GM12878 (cell line): ENCODE measurements at regions not wholly inside any gene's neighbourhood (a gene's known extent, or its start where the extent isn't known, plus 50 kb on each side); places are given as distances from the start of the nearest gene placed in this dataset.

ENCODE experiments used
- ATAC-seq: fragments of 200-7000 bp; cut with Tn5 transposase; 3 replicates; pipeline ENCODE4 v1.9.1; 2020; ENCODE audit warnings: mild to moderate bottlenecking, moderate library complexity
- BruUV-seq: library from RNA; stranded (reverse); fragments of 400-500 nt; replicated peaks from 2 replicates; lab custom pipeline; 2021; lab: Mats Ljungman, UMichigan
- CTCF ChIA-PET: fragments of 300-600 bp; sonication (Branson Sonifier 250); formaldehyde crosslinking; extraction: SDS; loops from one replicate; lab custom pipeline; 2021; ENCODE audit warnings: inconsistent platforms; lab: Yijun Ruan, JAX
- POLR2A ChIA-PET: fragments of 350-600 bp; formaldehyde crosslinking; extraction: SDS; loops from one replicate; lab custom pipeline; 2021; ENCODE audit warnings: inconsistent platforms; lab: Charles Lee
- RAD21 ChIA-PET: fragments of 300-600 bp; sonication (Branson Sonifier 250); formaldehyde crosslinking; loops from one replicate; lab custom pipeline; 2023; ENCODE audit warnings: antibody characterized with exemption; ENCODE audit not compliant: unreplicated experiment; lab: Charles Lee
- SMC1A ChIA-PET: fragments of 300-600 bp; sonication (Branson Sonifier 250); formaldehyde crosslinking; loops from one replicate; lab custom pipeline; 2023; ENCODE audit not compliant: unreplicated experiment, uncharacterized antibody; lab: Charles Lee
- DNase-seq: peaks from one replicate; pipeline ENCODE4 v3.0.0-alpha.2; 2011; ENCODE audit warnings: low read depth, low spot score
- FAIRE-seq: peaks from 3 replicates; lab custom pipeline; 2011; peaks lifted over from hg19 to GRCh38; lab: Jason Lieb, UNC
- H2AFZ ChIP-seq: 2 replicates; pipeline ENCODE4 v1.6.0; 2011; ENCODE audit warnings: low read depth, low read length, control low read depth; ENCODE audit not compliant: control insufficient read depth
- H3K27ac ChIP-seq: 2 replicates; pipeline ENCODE4 v1.5.1; 2011; ENCODE audit warnings: control low read depth; ENCODE audit not compliant: control insufficient read depth, insufficient read depth
- H3K27me3 ChIP-seq, 2 experiments: replicated peaks in 1 of 2; 2 replicates each; pipeline versions ENCODE4 v1.6.0 to v1.6.1; 2011; ENCODE audit warnings: low read length in 1 of 2; ENCODE audit not compliant: control insufficient read depth in 2 of 2, insufficient read depth in 2 of 2
- H3K36me3 ChIP-seq, 2 experiments: 2 replicates each; pipeline ENCODE4 v1.5.1; 2011; ENCODE audit warnings: low read length in 1 of 2; ENCODE audit not compliant: control insufficient read depth in 2 of 2, insufficient read depth in 2 of 2
- H3K4me1 ChIP-seq: 2 replicates; pipeline ENCODE4 v1.6.1; 2011; ENCODE audit warnings: mild to moderate bottlenecking, low read length, moderate library complexity, mixed read lengths; ENCODE audit not compliant: control insufficient read depth, insufficient read depth
- H3K4me2 ChIP-seq: 2 replicates; pipeline ENCODE4 v1.6.0; 2011; ENCODE audit warnings: control low read depth; ENCODE audit not compliant: control insufficient read depth, insufficient read depth
- H3K4me3 ChIP-seq: fragments of 200-600 bp; sonication (generic); 2 replicates; pipeline ENCODE4 v1.5.1; 2016
- H3K79me2 ChIP-seq: 2 replicates; pipeline ENCODE4 v1.6.0; 2011; ENCODE audit warnings: low read length; ENCODE audit not compliant: control insufficient read depth, insufficient read depth
- H3K9ac ChIP-seq: 2 replicates; pipeline ENCODE4 v1.8.0; 2011; ENCODE audit warnings: low read length, control low read depth, mixed read lengths; ENCODE audit not compliant: control insufficient read depth, insufficient read depth
- H3K9me3 ChIP-seq: replicated peaks from 3 replicates; pipeline ENCODE4 v1.5.1; 2011; ENCODE audit warnings: mild to moderate bottlenecking, low read length; ENCODE audit not compliant: control insufficient read depth, insufficient read depth
- H4K20me1 ChIP-seq: 2 replicates; pipeline ENCODE4 v1.6.0; 2011; ENCODE audit not compliant: control insufficient read depth, insufficient read depth
- ELK1 ChIP-seq: IDR thresholded peaks from 2 replicates; pipeline ENCODE4 v1.6.1; 2012; ENCODE audit warnings: low read depth, low read length, improper control_type of control experiment
- ETV6 ChIP-seq, 2 experiments: fragments of 450-650 bp in 1 of 2; IDR thresholded peaks in 1 of 2; conservative IDR thresholded peaks in 1 of 2; 2 replicates each; pipeline ENCODE4 v1.6.1; 2014; ENCODE audit warnings: antibody characterized with exemption in 1 of 2, borderline replicate concordance in 1 of 2, low read depth in 1 of 2, mild to moderate bottlenecking in 1 of 2, moderate library complexity in 1 of 2
- EZH2 ChIP-seq: IDR thresholded peaks from 2 replicates; pipeline ENCODE4 v1.6.1; 2012; ENCODE audit warnings: low read depth, mild to moderate bottlenecking, control low read depth, inconsistent platforms, low read length, borderline replicate concordance; ENCODE audit not compliant: control insufficient read depth
- IRF5 ChIP-seq: fragments of 450-650 bp; IDR thresholded peaks from 2 replicates; pipeline ENCODE4 v1.6.1; 2017; ENCODE audit warnings: borderline replicate concordance
- LARP7 ChIP-seq: fragments of 450-650 bp; IDR thresholded peaks from 2 replicates; pipeline ENCODE4 v1.6.1; 2017; ENCODE audit warnings: mild to moderate bottlenecking
- NR2F1 ChIP-seq: fragments of 450-650 bp; conservative IDR thresholded peaks from 2 replicates; pipeline ENCODE4 v1.6.1; 2017; ENCODE audit warnings: mild to moderate bottlenecking
- SMAD1 ChIP-seq: fragments of 450-650 bp; IDR thresholded peaks from 2 replicates; pipeline ENCODE4 v1.6.1; 2018; ENCODE audit warnings: mild to moderate bottlenecking, low read depth; ENCODE audit not compliant: partially characterized antibody
- ZBTB4 ChIP-seq: fragments of 450-650 bp; formaldehyde crosslinking; IDR thresholded peaks from 2 replicates; pipeline ENCODE4 v1.4.0; 2022; ENCODE audit warnings: mild to moderate bottlenecking, moderate library complexity
- ZNF592 ChIP-seq: fragments of 450-650 bp; IDR thresholded peaks from 2 replicates; pipeline ENCODE4 v1.6.1; 2017; ENCODE audit warnings: mild to moderate bottlenecking, moderate library complexity
- ZNF622 ChIP-seq: fragments of 450-650 bp; IDR thresholded peaks from 2 replicates; pipeline ENCODE4 v1.6.1; 2017; ENCODE audit warnings: mild to moderate bottlenecking, inconsistent platforms
- WGBS: methylation state at CpG from one replicate; pipeline ENCODE4 v1.1.6; 2016; ENCODE audit warnings: low lambda C conversion rate; ENCODE audit not compliant: insufficient replicate concordance, insufficient coverage; ENCODE audit errors: missing lambda C conversion rate; 5-methylcytosine and 5-hydroxymethylcytosine counted together
- in situ Hi-C: fragments of 300-500 bp; cut with MboI; formaldehyde crosslinking; loops from 9 replicates; pipeline ENCODE4 v1.14.3; 2018; ENCODE audit warnings: mixed read lengths
- intact Hi-C: fragments of 100-400 bp; cut with micrococcal nuclease; formaldehyde crosslinking; loops from one replicate; pipeline ENCODE4 v1.14.2; 2022; ENCODE audit not compliant: unreplicated experiment

GRCh38 chr6:45746046-45746445, 269.6 kb downstream of the CLIC5 start (continued):
- no peak for TF ChIP-seq ZNF592
- TF ChIP-seq ETV6 (conservative IDR thresholded peaks at IDR 0.05 in 1 of 2, IDR thresholded peaks at IDR 0.05 in 1 of 2; ENCODE audit: borderline replicate concordance in 1 of 2, low read depth in 1 of 2), result no peak
- no peak for TF ChIP-seq NR2F1

GRCh38 chr6:45743028-45743615, 272.5 kb downstream of the CLIC5 start:
- intact Hi-C loops, result no loop called here
- 76% methylated on average over 7 of the region's 7 CpGs for WGBS
- SMC1A ChIA-PET, result interaction anchor here (0.9 to 1.7 kb wide), 2 partner anchors 25 to 30 kb away, joined by 3 read pairs; no protein-coding TSS in a partner anchor
- TF ChIP-seq ZBTB4 (CRISPR knock-in tag) (no peak), EZH2 (no peak), LARP7 (no peak), IRF5 (no peak), ZNF622 (no peak), SMAD1 (no peak), ELK1 (no peak)

More at GRCh38 chr6:45743028-45743615, 272.5 kb downstream of the CLIC5 start:
- Histone ChIP-seq H3K9ac (no peak overlapping the region), H3K4me3 (no peak overlapping the region), H3K27me3 (no peaks in the 10 kb centered on the region), H3K9me3 (peaks cover 3% of the 10 kb centered on the region; the same call in 1 of the 3 replicates), H3K79me2 (no peaks in the 10 kb centered on the region), H4K20me1 (no peaks in the 10 kb centered on the region), H3K27ac (no peak overlapping the region), H3K4me1 (peaks cover 10% of the 10 kb centered on the region), H2AFZ (no peak overlapping the region), H3K36me3 (no peaks in the 10 kb centered on the region), H3K4me2 (no peak overlapping the region)
- RAD21 ChIA-PET, result interaction anchor here (2.0 to 2.5 kb wide), 2 partner anchors 28 to 89 kb away, joined by 4 to 9 read pairs; no protein-coding TSS in a partner anchor
- CTCF ChIA-PET, result interaction anchor here (1.1 to 1.2 kb wide), 2 partner anchors 10 to 88 kb away, joined by 3 read pairs; no protein-coding TSS in a partner anchor
- in situ Hi-C loops, result no loop called here
- BruUV-seq, result no TSS peak
- FAIRE-seq, result no peak
- ATAC-seq, result no peak
- DNase-seq, result no peak
- POLR2A ChIA-PET, result no interaction called here
